Epithelial cell of esophagus (primary cell): ENCODE measurements at regions not wholly inside any gene's neighbourhood (a gene's known extent, or its start where the extent isn't known, plus 50 kb on each side); places are given as distances from the start of the nearest gene placed in this dataset.

Experiments
- DNase-seq: peaks from one replicate; pipeline ENCODE4 v3.0.0; 2010; ENCODE audit warnings: low read depth
- H3K4me3 ChIP-seq: 2 replicates; pipeline ENCODE4 v1.5.1; 2011; ENCODE audit warnings: mild to moderate bottlenecking, low read length, control low read depth
- TF ChIP-seq, protein P1 (sequence below): IDR thresholded peaks from 2 replicates; pipeline ENCODE4 v1.5.1; 2011; ENCODE audit warnings: low read depth, mild to moderate bottlenecking, low read length, control low read depth, inconsistent platforms; ENCODE audit not compliant: insufficient read depth; ENCODE audit errors: missing control alignments

GRCh38 chr9:30677221-30677620, 1707.2 kb upstream of the ACO1 start:
- TF ChIP-seq, protein P1, sequence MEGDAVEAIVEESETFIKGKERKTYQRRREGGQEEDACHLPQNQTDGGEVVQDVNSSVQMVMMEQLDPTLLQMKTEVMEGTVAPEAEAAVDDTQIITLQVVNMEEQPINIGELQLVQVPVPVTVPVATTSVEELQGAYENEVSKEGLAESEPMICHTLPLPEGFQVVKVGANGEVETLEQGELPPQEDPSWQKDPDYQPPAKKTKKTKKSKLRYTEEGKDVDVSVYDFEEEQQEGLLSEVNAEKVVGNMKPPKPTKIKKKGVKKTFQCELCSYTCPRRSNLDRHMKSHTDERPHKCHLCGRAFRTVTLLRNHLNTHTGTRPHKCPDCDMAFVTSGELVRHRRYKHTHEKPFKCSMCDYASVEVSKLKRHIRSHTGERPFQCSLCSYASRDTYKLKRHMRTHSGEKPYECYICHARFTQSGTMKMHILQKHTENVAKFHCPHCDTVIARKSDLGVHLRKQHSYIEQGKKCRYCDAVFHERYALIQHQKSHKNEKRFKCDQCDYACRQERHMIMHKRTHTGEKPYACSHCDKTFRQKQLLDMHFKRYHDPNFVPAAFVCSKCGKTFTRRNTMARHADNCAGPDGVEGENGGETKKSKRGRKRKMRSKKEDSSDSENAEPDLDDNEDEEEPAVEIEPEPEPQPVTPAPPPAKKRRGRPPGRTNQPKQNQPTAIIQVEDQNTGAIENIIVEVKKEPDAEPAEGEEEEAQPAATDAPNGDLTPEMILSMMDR = no peak
- no peak overlapping the region for H3K4me3 ChIP-seq
- no peak for DNase-seq

DNA sequence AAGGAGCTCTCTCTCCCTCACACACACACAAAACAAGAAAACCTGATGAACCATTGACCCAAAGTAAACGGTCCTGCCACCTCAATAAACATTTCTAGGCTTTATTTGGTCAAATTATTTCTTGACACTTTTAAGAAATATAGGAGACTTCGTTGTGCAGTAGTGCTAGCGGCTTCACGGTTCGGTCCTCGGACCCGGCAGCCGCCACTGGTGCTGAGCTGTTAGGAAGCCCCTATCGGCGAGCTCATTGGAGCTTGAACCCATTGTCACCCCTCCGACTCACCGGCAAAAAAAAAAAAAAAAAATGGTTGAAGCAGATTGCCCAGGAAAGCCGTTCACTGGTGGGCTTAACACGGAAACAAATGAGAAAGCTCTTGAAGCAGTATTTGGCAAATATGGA, 1695.6 kb upstream of the ACO1 start:
- DNase-seq = no peak
- TF ChIP-seq, protein P1 = no peak
- H3K4me3 ChIP-seq = no peak overlapping the region

- no peak overlapping the region for H3K4me3 ChIP-seq
- TF ChIP-seq, protein P1 = no peak
- DNase-seq = peak; percentile 76
Measured at GRCh38 chr9:30697958-30698357, 1686.5 kb upstream of the ACO1 start.

DNA sequence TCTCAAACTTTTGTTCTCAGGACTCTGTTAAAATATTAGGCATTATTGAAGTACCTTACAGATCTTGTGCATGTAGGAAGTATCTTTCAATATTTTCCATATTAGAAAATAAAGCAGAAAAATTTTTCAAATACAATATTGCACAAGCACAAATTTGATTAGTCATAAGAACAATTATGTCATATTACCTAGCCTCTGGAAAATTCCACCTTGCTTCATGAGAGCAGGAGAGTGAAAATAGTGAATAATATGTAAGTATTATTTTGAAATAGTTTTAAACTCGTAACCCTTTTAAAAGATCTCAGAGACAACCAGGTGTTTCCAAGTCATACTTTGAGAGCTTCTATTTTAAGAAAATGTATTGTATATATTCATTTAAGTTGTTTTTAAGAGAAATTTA, 1672.9 kb upstream of the ACO1 start:
- TF ChIP-seq, protein P1 = no peak
- peak; percentile 69 for DNase-seq
- H3K4me3 ChIP-seq = no peak overlapping the region

DNA sequence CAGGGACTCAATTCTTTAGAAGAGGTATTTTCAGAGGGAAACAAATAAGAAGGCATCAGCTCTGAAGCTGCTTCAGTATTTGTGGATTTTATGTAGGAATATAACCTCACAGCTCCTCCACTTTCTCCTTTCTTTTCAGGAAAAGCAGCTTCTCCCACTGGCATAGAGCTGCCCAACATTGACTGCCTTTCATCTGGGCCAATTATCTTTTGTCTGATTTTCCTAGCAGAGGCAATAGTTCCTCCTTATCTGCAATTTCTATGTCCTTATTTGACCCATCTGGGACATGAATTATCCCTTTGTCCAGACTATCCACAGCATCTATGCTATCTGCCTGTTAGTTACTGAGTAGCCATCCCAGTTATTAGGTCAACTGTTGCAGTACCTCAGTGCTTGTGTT, 1671.2 kb upstream of the ACO1 start:
- no peak overlapping the region for H3K4me3 ChIP-seq
- no peak for DNase-seq
- TF ChIP-seq, protein P1 = no peak

DNA sequence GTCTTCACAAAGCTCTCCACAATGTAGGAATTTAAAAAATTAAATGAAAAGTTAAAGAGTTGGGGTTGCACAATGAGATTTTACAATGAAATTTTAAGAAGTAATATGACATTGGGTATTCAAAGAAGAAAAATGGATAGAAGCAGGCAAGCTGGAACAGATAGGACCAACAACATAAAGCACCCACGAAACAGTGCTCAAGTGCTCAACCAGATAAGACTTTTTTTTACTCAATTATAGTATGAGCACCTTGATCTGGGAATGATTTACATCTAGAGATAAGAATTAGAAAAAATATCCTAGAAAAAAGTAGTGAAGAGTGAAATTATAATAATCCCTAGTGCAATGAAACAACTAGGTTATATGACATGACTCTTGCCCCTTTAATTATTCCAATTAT, 1670.1 kb upstream of the ACO1 start:
- DNase-seq = no peak
- H3K4me3 ChIP-seq = no peak overlapping the region
- TF ChIP-seq, protein P1 = no peak

DNA sequence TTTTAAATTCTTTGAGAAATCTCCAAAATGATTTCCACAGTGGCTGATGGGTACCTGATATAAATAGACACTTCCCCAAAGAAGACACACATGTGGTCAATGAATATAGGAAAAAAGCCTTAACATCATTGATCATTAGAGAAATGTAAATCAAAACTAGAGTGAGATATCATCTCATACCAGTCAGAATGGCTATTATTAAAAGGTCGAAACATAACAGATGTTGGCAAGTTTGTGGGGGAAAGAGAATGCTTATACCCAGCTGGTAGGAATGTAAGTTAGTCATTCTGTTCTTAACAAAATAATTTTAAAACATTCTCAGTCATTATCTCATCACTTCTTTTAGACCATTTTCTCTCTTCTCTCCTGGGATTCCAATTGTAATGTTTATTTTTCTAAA, 1666.0 kb upstream of the ACO1 start:
- H3K4me3 ChIP-seq = no peak overlapping the region
- no peak for DNase-seq
- TF ChIP-seq, protein P1 = no peak
